Heart left ventricle (tissue), 13 donors: ENCODE measurements at regions not wholly inside any gene's neighbourhood (a gene's known extent, or its start where the extent isn't known, plus 50 kb on each side); places are given as distances from the start of the nearest gene placed in this dataset.

Experiments used
- POLR2A ChIP-seq, 2 donors: fragments of 450-650 bp; IDR thresholded peaks; one replicate each; pipeline ENCODE4 v1.6.1; 2017; ENCODE audit warnings: antibody characterized with exemption in 2 of 2, mild to moderate bottlenecking in 2 of 2, moderate library complexity in 2 of 2
- TF ChIP-seq, protein P1 (sequence below), 12 donors: fragments of 200-600 bp; sonication (generic) in 4 of 12; IDR thresholded peaks; one replicate each; pipeline versions ENCODE4 v1.5.0 to v1.8.0; 2018 to 2022; ENCODE audit warnings: antibody characterized with exemption in 12 of 12, mild to moderate bottlenecking in 5 of 12
- donor health status: ischemic (EF 13 %, LVEDD 7.1; RV severe dilation, severe dysfunction).
- donor health status: DM: no; HTN: yes; CAD: no.
- donor health status: DM: no; HTN: no; CAD: no.
- donor health status: ischemic (EF 25% LVEDD 6.9; RV normal size, moderate dysfunction).
- donor health status: ischemic (EF 25% LVEDD 5.7; RV mildly dilated, moderate dysfunction).
- donor health status: ischemic (EF 35%, LVEDD 5.7; RV mildly dilated, moderate dysfunction).
- donor health status: nonischemic (EF 11% LVEDD 7.7; RV severe dilation, severe dysfunction).
- donor health status: DM: yes; HTN: yes; CAD: no.
- donor health status: PGD.
- donor health status: ischemic (EF 29% LVEDD 5.4; RV normal size, mild dysfunction).
- donor health status: nonischemic (EF 23%, LVEDD 6.1; RV moderate dilation, normal function).

DNA sequence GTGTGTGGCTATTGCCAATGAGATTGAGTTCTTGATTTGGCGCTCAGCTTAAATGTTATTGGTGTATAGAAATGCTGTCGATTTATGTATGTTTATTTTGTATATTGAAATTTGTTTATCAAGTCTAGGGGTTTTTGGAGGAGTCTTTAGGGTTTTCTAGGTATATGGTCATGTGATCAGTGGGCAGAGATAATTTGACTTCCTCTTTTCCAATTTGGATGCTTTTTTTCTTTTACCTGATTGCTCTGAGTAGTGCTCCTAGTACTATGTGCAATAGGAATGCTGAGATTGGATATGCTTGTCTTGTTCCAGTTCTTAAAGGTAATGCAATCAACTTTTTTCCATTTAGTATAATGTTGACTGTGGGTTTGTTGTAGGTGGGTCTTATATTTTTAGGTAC, 99.8 kb upstream of the PMCH start:
- TF ChIP-seq, protein P1, sequence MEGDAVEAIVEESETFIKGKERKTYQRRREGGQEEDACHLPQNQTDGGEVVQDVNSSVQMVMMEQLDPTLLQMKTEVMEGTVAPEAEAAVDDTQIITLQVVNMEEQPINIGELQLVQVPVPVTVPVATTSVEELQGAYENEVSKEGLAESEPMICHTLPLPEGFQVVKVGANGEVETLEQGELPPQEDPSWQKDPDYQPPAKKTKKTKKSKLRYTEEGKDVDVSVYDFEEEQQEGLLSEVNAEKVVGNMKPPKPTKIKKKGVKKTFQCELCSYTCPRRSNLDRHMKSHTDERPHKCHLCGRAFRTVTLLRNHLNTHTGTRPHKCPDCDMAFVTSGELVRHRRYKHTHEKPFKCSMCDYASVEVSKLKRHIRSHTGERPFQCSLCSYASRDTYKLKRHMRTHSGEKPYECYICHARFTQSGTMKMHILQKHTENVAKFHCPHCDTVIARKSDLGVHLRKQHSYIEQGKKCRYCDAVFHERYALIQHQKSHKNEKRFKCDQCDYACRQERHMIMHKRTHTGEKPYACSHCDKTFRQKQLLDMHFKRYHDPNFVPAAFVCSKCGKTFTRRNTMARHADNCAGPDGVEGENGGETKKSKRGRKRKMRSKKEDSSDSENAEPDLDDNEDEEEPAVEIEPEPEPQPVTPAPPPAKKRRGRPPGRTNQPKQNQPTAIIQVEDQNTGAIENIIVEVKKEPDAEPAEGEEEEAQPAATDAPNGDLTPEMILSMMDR (IDR thresholded peaks at IDR 0.05) = no peak
- TF ChIP-seq POLR2A (IDR thresholded peaks at IDR 0.05) = no peak
